ENCODE measurements at regions not wholly inside any gene's neighbourhood (a gene's known extent, or its start where the extent isn't known, plus 50 kb on each side); places are given as distances from the start of the nearest gene placed in this dataset.

GRCh38 chr5:116754556-116754955, 179.9 kb upstream of the SEMA6A start:
- TF ChIP-seq POLR2A (IDR thresholded peaks at IDR 0.05; ENCODE audit: low read depth, low read length) (no peak), POLR2AphosphoS5 (IDR thresholded peaks at IDR 0.05; ENCODE audit: low read depth, low read length) (no peak), TAF1 (IDR thresholded peaks at IDR 0.05; ENCODE audit: borderline replicate concordance, low read depth, low read length) (no peak)

Data from GM12892 (cell line).